Thoracic aorta (tissue), 2 donors: ENCODE measurements at regions not wholly inside any gene's neighbourhood (a gene's known extent, or its start where the extent isn't known, plus 50 kb on each side); places are given as distances from the start of the nearest gene placed in this dataset.
"Not testable (repeated sequence)": the region's sequence is repeated elsewhere in the genome, so short reads cannot be mapped to it uniquely, and the experiment has no call there.

Experiments used
- ATAC-seq: fragments of 150-250 bp; one replicate; pipeline ENCODE4 v1.8.0; 2017; ENCODE audit warnings: low read depth; ENCODE audit not compliant: insufficient number of reproducible peaks, low FRiP score
- DNase-seq: peaks from one replicate; pipeline ENCODE4 v3.0.0-alpha.2; 2020; ENCODE audit warnings: low spot score
- H3K27ac ChIP-seq, 2 donors: fragments of 200-600 bp; sonication (generic); 1 replicate in 1 of 2; 2 replicates in 1 of 2; pipeline ENCODE4 v1.5.1; 2016; ENCODE audit warnings: mild to moderate bottlenecking in 2 of 2, moderate library complexity in 2 of 2
- H3K27me3 ChIP-seq: fragments of 200-600 bp; sonication (generic); replicated peaks from 2 replicates; pipeline ENCODE4 v1.6.0; 2016; ENCODE audit warnings: mild to moderate bottlenecking; ENCODE audit not compliant: insufficient read depth
- H3K36me3 ChIP-seq: fragments of 200-600 bp; sonication (generic); one replicate; pipeline ENCODE4 v1.5.1; 2016
- H3K4me1 ChIP-seq, 2 donors: fragments of 200-600 bp; sonication (generic); 1 replicate in 1 of 2; 2 replicates in 1 of 2; pipeline versions ENCODE4 v1.5.1 to v1.6.0; 2016; ENCODE audit warnings: low read depth in 2 of 2, mild to moderate bottlenecking in 1 of 2; ENCODE audit not compliant: control insufficient read depth in 1 of 2
- H3K4me3 ChIP-seq: fragments of 200-600 bp; sonication (generic); 2 replicates; pipeline ENCODE4 v1.5.1; 2016; ENCODE audit warnings: mild to moderate bottlenecking
- H3K9me3 ChIP-seq: fragments of 200-600 bp; sonication (generic); 2 replicates; pipeline ENCODE4 v1.5.1; 2016

- not testable (repeated sequence) for ATAC-seq, DNase-seq
Observed at GRCh38 chr10:46841051-46841593, 70.1 kb upstream of the PTPN20 start.

GRCh38 chr10:46845194-46845593, 66.0 kb upstream of the PTPN20 start:
- not testable (repeated sequence) for ATAC-seq, DNase-seq, H3K4me3 ChIP-seq, H3K27me3 ChIP-seq, H3K4me1 ChIP-seq, H3K9me3 ChIP-seq, H3K36me3 ChIP-seq, H3K27ac ChIP-seq

More at GRCh38 chr10:46841051-46841593, 70.1 kb upstream of the PTPN20 start:
- H3K27ac ChIP-seq, H3K27me3 ChIP-seq, H3K36me3 ChIP-seq, H3K9me3 ChIP-seq, H3K4me3 ChIP-seq, H3K4me1 ChIP-seq: not testable (repeated sequence)

- H3K4me3 ChIP-seq, ATAC-seq, H3K36me3 ChIP-seq, H3K9me3 ChIP-seq, H3K27me3 ChIP-seq, H3K4me1 ChIP-seq, DNase-seq, H3K27ac ChIP-seq: not testable (repeated sequence)
Observed at GRCh38 chr10:46845640-46846039, 65.6 kb upstream of the PTPN20 start.

GRCh38 chr10:46860753-46861152, 50.5 kb upstream of the PTPN20 start:
- not testable (repeated sequence) for H3K4me3 ChIP-seq, H3K27me3 ChIP-seq, H3K36me3 ChIP-seq, H3K27ac ChIP-seq, ATAC-seq, H3K9me3 ChIP-seq, H3K4me1 ChIP-seq, DNase-seq
